Hepatocyte (in vitro differentiated cells): ENCODE measurements at regions not wholly inside any gene's neighbourhood (a gene's known extent, or its start where the extent isn't known, plus 50 kb on each side); places are given as distances from the start of the nearest gene placed in this dataset.

Experiments
- CTCF ChIP-seq: fragments of 200-600 bp; sonication (generic); IDR thresholded peaks from 2 replicates; pipeline ENCODE4 v1.5.1; 2016; ENCODE audit warnings: antibody characterized with exemption, mild to moderate bottlenecking; ENCODE audit not compliant: poor library complexity
- EZH2 ChIP-seq: fragments of 200-600 bp; sonication (generic); IDR thresholded peaks from 2 replicates; pipeline ENCODE4 v1.6.1; 2016; ENCODE audit warnings: antibody characterized with exemption, mild to moderate bottlenecking, borderline replicate concordance

- TF ChIP-seq CTCF (no peak), EZH2 (no peak)
Observed at GRCh38 chr5:30384171-30384570, 809.3 kb upstream of the CDH6 start.
